HG02885 (cell line): ENCODE measurements at regions not wholly inside any gene's neighbourhood (a gene's known extent, or its start where the extent isn't known, plus 50 kb on each side); places are given as distances from the start of the nearest gene placed in this dataset.
"Not testable (repeated sequence)": the region's sequence is repeated elsewhere in the genome, so short reads cannot be mapped to it uniquely, and the experiment has no call there.

ENCODE experiments used
- ATAC-seq: cut with Tn5 transposase; IDR thresholded peaks from one replicate; pipeline ENCODE4 v1.9.1; 2021; ENCODE audit warnings: mild to moderate bottlenecking; ENCODE audit not compliant: unreplicated experiment, poor library complexity

DNA sequence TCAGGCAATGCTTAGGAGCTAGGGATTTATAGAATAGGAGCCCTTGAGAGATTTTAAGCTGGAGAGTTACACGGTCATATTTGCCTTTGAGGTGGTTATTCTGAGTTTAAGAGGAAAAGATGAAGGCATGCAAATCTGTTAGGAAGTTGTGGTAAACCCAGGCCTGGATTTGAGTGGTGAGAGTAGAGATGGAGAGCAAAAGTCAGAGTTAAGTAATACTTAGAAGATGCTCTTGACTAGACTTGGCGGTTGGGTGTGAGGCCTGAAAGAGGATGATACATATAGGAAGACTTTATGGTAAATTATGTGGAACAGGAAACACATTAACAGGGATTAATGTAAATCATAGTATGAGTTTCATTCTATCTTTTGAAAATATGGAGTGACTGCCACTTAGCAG, 136.0 kb upstream of the ARX start:
- ATAC-seq, result no peak

DNA sequence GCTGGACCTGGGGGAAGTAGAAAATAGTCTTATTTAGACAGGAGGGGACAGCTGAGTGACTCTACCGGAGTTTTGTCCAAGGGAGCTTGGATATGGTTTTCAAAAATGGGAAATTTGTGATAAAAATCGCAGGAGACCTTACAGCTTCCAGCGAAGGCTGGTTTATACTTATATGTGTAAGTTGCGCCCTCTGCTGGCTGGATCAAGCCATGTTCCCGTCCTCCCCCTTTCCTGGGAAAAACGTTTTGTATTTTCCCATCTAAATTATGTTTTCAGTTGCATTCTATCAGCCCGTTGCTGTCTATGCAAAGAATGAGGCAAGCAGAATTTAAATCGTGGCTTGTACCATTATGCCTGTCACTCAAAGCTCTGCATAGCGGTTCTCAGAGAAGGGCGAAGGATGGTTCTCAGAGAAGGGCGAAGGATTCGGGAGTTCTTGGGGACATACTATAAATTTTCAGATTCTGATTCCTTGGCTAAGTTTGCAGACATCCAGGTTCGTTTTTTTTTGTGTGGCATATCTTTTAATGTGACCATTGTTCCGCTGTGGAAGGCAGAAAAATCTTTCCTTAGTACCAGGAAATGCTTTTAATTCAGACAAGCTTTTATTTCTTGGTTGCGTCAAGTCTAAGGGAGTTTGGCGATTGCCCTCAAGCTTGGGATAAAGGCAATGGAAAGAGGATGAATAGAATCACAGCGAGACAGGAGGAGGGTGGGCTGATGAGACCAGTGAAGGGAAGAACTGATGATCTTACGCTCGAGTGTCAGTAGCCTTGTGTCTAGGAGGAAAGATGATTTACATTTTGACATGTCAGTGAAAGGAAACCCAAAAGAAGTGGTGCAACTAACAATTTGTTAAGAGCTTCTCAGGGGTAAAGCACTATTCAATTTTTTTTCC, 128.5 kb upstream of the ARX start:
- ATAC-seq, result peak; percentile 55

DNA sequence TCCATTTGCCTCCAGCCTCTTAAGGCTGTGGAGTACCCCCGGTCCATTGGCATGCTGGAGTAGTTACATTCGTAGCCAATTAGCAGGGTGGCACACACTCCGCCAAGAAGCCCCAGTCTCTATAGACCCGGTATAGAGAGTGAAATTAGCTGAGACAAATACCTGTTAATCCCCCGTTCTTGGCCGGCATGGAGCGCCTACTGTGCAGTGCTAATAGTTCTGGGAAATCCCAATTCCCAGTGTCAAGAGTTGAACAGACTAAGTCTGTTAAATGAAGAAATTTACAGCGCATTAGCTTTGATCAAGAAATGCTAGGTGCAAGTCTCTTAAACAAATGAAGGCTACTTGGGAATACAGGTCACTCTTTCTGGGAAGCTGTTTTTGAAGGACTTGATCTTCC, 127.8 kb upstream of the ARX start:
- no peak for ATAC-seq

DNA sequence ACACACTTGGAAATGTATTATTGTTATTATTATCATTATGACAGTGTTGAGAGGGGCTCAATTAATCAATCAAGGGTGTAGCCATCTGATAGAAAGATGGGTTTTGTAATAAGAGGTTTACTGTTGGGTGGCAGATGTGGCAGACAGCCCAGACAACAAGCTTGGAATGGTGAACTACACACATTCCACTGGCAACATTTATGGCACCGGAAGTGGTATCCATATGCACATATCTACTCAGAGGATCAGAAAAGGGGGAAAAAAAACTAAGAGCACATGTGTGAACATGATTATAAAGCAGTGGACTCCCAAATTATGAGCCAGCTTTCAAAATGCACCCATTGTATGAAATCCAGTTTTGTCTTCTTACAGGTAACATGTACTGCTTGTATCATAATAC, 125.9 kb upstream of the ARX start:
- no peak for ATAC-seq

DNA sequence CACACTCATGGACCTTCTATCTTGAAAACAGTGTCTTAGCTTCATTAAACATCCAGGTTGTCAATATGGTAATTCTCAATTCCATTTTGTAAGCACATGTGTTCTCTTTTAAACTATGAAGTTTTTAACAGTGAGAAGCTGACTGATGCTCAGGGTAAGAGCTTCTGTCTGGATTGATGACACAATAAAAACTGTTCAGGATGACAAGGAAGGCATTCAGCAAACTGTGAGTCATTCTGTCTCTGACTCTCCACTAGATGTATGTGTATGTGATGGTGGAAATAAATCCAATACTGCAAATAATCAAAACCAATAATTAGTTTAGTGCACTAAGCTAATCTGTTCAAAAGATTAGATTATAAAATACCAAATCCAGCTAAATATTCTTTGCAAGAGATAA, 115.3 kb upstream of the ARX start:
- ATAC-seq, result no peak

DNA sequence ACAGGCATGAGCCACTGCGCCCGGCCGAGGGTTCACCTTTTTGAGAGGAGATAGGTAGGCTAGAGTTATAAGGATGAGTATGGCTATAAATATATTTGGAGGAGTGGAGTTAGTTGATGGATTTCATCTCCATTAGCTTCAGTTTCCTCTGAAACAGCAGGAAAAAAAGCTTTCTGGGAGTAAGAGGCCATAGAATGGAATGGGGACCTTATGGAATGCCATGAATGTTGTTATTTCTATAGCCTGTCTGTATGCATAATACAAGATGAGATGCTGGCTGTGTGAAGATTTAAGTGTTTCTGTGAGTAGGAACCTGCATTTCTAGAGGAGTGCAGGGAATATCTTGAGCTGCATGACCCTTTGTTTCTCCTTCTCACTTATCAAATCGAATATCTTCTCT, 114.9 kb upstream of the ARX start:
- no peak for ATAC-seq

DNA sequence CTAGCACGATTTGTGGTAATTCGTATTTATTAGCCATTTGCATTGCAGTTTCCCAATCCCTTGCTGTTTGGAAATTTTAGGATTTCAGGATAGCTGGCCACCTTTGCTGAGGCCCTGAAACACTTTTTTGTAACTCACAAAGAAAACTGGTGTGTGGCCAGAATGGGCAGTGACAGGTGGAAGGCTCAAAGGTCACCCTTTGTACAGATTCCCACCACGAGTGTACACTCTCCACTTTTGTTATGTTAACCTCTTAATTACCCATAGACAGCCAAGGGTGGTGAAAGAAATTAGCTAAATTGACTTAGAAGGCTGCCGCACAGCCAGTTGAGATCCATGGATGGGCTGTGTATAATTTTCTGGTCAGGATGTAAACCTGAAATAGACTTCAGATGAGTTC, 109.7 kb upstream of the ARX start:
- ATAC-seq, result no peak

DNA sequence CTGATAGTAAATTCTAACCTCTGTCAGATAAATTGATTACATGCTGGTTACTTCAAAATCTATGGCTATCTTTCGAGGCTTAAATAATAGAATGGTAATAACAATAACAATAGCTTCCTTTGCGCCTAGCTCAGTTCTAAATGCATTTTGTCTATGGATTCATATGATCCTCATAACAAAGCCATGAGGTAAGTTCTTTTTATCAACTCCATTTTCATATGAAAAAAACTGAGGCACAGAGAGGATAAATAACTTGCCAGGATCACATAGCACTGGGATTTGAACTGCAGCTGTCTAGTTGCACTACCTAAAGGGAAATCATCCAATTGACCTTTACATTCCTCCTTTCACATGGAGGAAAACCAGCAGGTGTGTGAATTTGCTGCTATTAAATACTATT, 108.6 kb upstream of the ARX start:
- no peak for ATAC-seq

DNA sequence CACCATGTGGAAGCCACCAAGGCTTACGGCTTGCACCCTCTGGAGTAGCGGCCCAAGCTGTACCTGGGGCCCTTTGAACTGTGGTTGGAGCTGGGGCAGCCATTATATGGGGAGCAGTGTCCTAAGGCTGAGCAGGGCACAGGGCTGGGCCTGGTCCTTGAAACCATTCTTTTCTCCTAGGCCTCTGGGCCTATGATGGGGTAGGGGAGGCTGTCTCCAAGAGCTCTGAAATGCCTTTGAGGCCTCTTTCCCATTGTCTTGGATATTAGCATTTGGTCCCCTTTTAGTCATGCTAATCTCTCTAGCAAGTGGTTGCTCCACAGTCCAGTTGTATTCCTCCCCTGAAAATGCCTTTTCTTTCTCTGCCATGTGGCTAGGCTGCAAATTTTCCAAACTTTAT, 96.4 kb upstream of the ARX start:
- no peak for ATAC-seq

DNA sequence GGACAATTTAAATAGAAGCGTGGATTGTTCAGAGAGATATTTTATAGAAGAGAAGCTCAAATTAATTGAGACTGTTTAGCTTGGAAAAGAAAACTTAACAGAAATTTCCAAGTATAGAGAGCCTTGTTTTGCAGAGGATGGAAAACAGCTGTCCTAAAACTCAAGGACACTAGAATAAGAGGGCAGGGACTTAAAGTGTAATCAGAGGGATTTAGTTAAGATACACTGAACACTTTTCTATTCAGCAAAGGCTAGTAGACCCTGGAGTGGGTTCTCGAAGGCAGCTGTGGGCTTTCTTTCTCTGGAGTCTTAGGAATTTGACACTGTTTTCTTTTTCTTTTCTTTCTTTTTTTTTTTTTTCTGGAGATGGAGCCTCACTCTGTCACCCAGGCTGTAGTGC, 92.7 kb upstream of the ARX start:
- no peak for ATAC-seq

DNA sequence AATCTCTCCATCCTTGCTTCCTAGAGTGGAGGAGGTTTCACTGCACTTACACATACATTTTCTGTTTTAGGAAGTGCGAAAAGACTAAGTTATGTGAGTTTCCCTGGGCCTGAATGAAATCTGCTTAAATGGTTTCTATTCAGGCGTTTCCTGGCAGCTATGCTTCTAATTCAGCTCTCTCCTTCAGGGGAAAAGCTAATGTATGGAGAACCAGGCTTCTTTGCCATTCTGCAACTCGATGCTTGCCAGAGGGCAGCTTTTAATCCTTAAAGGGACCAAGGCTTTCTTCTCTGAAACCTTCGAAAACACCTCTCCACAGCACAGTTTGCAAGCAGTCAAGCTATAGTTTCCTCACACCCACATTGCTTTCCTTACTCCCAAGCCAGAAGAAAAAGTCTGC, 89.5 kb upstream of the ARX start:
- ATAC-seq, result no peak

DNA sequence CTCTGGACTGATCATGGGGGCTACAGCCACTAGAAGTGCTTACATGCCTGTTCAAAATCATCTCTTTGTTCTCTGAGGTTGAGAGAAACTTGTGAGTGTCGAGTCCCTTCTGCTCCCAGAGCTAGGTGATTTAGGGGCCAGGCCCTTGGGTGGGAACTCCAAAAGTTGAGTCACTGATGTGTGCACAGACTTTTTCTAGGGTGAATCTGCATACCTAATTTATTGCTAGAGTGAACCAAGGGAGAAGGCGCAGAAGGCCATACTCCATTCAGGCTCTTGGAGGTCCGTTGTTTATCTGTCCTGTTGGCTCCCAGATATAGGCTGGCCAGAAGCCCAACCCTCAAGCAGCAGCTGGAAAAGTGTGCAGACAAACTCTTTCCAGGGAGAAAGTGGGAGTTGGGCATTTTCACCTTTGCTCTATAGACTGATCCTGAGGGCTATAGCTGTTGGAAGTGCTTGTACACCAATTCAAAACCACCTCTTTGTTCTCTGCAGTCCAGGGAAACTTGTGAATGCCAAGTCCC, 80.8 kb upstream of the ARX start:
- ATAC-seq, result no peak

DNA sequence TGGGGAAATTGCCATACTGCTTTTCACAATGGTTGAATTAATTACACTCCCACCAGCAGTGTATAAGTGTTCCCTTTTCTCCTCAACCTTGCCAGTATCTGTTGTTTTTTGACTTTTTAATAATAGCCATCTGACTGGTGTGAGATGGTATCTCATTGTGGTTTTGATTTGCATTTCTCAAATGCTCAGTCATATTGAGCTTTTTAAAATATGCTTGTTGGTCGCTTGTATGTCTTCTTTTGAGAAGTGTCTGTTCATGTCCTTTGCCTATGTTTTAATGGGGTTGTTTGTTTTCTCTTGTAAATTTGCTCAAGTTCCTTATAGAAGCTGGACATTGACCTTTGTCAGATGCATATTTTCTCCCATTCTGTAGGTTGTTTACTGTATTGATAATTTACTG, 75.4 kb upstream of the ARX start:
- ATAC-seq, result not testable (repeated sequence)

DNA sequence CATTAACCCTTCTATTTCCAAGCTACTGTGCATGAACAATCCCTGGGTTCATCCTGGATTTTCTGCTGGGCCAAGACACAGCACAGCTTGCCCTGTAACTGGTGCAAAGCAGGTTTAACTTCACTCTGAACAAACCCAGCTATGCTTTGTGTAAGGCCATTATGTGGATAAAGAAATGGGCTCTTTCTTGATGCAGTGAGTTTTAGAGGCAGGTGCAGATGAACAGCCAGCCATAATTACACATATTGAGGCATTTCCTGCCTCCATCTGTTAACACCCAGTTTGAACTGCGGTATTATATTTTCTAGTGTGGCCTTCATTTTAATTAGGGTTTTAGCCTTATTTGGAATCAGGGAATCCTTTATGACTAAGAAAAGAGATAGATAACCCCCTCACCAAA, 68.7 kb upstream of the ARX start:
- no peak for ATAC-seq

DNA sequence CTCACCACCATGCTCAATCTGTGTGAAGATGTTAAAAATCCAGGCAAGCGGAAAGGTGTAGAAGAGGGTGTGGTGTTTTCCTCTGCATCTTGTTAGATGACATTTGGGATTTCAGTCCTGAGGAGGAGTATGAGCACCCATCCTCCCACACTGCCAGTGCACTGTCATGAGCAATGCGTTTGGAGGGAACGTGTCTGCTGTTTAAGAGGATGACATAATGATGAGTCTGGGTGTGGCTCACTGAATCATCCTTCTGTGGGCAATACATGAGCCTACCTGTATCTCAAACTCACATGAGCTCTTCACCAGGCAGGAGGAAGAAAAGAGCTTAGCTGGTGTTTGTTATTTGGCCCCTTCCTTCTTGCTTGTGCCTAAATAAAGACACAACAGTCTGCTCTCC, 67.9 kb upstream of the ARX start:
- no peak for ATAC-seq

DNA sequence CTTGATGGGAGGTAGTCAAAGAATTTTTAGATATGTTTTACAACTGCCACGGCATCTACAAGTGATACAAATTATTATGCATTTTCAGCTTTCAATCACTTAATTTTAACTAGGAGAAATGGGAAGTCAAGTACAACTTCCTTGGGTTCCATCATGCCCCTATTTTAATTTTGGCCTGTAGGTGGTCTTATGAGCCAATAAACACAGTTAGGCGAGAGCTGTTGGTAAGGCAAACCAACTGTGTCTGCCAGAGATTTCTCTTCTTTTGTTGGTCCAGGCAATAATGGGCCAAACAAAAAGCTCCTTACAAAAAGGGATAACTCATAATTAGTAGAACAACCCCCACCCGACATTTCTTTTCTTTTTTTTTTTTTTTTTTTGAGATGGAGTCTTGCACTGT, 63.3 kb upstream of the ARX start:
- ATAC-seq, result no peak

DNA sequence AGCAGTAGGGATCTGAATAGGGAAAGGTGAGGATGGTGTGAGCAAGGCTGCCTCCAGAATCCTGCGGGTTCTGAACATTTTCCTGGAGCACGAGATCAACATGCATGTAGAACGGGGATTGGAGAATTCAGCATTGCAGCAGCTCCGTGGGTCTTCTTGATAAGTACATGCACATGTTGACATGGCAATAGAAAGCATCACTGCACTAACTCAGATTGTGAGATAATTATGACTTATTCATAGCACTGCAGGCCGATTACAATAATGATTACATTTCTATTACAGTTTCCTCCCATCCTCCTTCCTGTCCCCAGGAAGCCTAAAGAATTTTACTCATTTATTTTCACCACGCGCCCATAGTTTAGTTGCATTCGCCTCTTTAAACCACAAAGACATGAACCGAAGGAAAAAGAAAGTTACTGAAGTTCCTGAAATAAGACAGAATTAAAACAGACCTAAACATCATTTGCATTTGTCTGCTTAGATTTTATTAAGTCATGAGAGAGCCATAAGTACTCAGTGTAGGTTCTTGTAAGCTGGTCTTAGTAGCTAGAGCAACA, 61.3 kb upstream of the ARX start:
- ATAC-seq, result no peak

DNA sequence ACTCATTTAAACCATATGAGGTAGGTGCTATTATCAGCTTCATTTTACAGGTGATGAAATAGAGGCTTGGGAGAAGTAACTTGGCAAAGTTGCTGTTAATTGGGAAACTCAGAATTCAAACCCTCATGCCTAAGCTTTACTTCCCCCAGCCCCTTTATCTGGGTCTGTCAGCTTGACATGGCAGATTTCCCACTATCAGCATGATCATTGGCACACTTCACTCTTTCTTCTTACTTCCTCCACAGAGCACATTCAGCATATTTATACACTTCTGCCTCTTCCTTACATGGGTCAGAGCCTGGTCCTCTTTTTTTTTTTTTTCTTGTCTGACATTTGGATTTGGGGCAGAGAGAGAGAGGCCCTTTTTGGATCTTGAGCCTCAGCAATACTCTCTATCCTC, 56.5 kb upstream of the ARX start:
- no peak for ATAC-seq

DNA sequence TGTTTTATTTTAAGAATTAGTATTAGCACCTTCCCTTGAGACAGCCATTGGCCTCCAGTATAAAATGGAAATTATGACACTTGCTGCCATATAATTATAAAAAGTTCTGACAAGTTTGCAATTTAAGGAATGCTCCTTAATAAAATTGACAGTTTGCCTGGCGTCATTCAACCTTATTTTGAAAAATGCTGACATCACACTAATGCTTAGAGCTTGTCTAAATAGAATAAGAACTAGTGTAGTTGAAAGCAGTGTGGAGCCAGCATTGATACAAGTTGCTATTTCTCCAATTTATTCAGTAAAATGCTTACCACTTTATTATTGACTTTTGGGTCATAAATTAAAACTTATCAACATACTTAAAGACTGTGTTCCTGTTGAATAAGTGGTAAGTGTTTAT, 54.3 kb upstream of the ARX start:
- no peak for ATAC-seq

DNA sequence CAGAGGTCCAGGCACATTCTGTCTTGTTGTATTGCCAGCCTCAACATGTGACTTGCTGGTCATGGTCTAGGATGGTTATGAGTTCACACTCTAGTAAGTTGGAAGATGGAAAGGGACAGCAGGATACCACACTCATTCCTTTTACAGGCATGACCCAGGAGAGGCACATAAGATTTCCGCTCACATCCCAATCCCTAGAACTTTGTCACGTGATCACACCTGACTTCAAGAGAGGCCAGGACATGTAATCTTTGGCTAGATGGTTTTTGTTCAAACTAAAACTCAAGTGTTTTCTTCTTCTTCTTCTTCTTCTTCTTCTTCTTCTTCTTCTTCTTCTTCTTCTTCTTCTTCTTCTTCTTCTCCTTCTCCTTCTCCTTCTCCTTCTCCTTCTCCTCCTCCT, 53.4 kb upstream of the ARX start:
- ATAC-seq, result no peak

DNA sequence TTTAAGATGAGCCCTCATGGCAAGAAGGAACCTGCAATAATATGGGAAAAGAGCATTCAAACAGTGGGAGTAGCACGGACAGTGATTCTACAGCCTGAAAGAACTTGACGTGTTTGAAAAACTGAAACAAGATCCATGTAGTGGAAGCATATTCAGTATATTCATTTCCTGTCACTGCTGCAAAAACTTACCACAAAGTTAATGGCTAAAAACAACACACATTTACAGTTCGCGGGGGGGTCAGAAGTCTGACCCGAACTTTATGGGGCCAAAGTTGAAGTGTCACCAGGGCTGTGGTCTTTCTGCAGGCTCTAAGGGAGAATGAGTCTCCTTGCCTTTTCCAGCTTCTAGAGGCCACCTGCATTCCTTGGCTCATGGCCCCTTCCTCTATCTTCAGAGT, 52.6 kb upstream of the ARX start:
- no peak for ATAC-seq
